Dendritic cell treated with granulocyte-macrophage colony-stimulating factor and Interleukin-4, amounts not matched to agents 40 ng/mL and 50 ng/mL, for 4 days (primary cell): ENCODE measurements at regions not wholly inside any gene's neighbourhood (a gene's known extent, or its start where the extent isn't known, plus 50 kb on each side); places are given as distances from the start of the nearest gene placed in this dataset.

Experiments used
- H3K27ac Mint-ChIP-seq: one replicate; pipeline ENCODE4 v1.8.0; 2022; ENCODE audit warnings: mild to moderate bottlenecking, mixed read lengths
- H3K27me3 Mint-ChIP-seq: one replicate; pipeline ENCODE4 v1.8.0; 2022; ENCODE audit warnings: mild to moderate bottlenecking, mixed read lengths
- H3K36me3 Mint-ChIP-seq: one replicate; pipeline ENCODE4 v1.8.0; 2022; ENCODE audit warnings: low read depth, mixed read lengths
- H3K4me1 Mint-ChIP-seq: one replicate; pipeline ENCODE4 v1.8.0; 2022; ENCODE audit warnings: low read depth, mixed read lengths
- H3K4me3 Mint-ChIP-seq: one replicate; pipeline ENCODE4 v1.8.0; 2022; ENCODE audit warnings: mild to moderate bottlenecking, moderate library complexity, mixed read lengths
- H3K9me3 Mint-ChIP-seq: one replicate; pipeline ENCODE4 v1.8.0; 2022; ENCODE audit warnings: mixed read lengths
- intact Hi-C: fragments of 100-400 bp; cut with micrococcal nuclease; formaldehyde crosslinking; loops from one replicate; pipeline ENCODE4 v1.15.0; 2022

GRCh38 chr11:130814440-130815096 is 101.7 kb downstream of the SNX19 start:
- Mint-ChIP-seq H3K27me3 (no peaks in the 10 kb centered on the region), H3K27ac (no peak overlapping the region), H3K36me3 (no peaks in the 10 kb centered on the region), H3K4me3 (no peak overlapping the region), H3K9me3 (no peaks in the 10 kb centered on the region), H3K4me1 (no peaks in the 10 kb centered on the region)
- intact Hi-C loops = no loop called here

- no peak overlapping the region for H3K27ac Mint-ChIP-seq
- intact Hi-C loops = no loop called here
- no peaks in the 10 kb centered on the region for H3K4me1 Mint-ChIP-seq
- H3K27me3 Mint-ChIP-seq = no peaks in the 10 kb centered on the region
- no peaks in the 10 kb centered on the region for H3K9me3 Mint-ChIP-seq
- no peak overlapping the region for H3K4me3 Mint-ChIP-seq
- H3K36me3 Mint-ChIP-seq = no peaks in the 10 kb centered on the region
Observed at GRCh38 chr11:130815097-130815802, 101.0 kb downstream of the SNX19 start.

GRCh38 chr11:130815956-130816355 is 100.3 kb downstream of the SNX19 start:
- intact Hi-C loops = no loop called here
- Mint-ChIP-seq H3K4me3 (no peak overlapping the region), H3K27ac (no peak overlapping the region), H3K4me1 (no peaks in the 10 kb centered on the region), H3K27me3 (no peaks in the 10 kb centered on the region), H3K9me3 (no peaks in the 10 kb centered on the region), H3K36me3 (no peaks in the 10 kb centered on the region)

DNA sequence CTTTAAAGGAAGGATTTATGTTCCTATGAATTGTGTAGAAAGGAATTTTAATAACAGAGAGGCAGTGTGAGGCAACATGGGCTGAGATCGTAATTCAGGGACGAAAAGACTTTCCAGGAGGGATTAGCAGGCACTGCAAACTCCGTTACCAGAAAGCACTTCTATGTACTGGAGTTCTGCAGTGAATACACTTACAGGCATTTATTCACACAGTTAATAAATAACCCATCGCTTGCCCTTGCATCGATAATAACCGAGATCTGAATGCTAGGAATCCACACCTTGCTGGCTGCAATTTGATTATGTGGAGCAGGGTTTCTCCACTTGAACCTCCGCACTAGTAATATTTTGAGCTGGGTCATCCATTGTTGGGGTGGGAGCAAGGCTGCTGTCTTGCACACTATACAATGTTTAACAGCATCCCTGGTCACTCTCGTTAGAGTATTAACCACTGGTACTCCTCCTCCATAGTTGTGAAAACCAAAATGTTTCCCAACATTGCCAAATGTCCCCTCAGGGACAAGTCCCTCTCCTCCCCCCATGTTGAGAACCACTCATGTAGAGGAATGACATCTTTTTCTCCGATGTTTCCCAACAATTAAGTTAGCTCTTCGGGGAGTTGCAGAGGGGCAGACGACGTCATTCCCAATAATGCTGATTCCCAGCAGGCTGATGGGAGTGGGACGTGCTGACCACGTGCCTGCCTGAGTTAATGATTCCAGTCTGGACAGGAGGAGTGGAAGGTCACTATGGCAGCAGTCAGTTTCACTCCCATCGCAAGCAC is 99.5 kb downstream of the SNX19 start:
- H3K36me3 Mint-ChIP-seq = no peaks in the 10 kb centered on the region
- no peaks in the 10 kb centered on the region for H3K4me1 Mint-ChIP-seq
- H3K27me3 Mint-ChIP-seq = no peaks in the 10 kb centered on the region
- H3K9me3 Mint-ChIP-seq = no peaks in the 10 kb centered on the region
- no peak overlapping the region for H3K4me3 Mint-ChIP-seq
- H3K27ac Mint-ChIP-seq = no peak overlapping the region
- intact Hi-C loops = no loop called here

- Mint-ChIP-seq H3K4me3 (no peak overlapping the region), H3K4me1 (no peaks in the 10 kb centered on the region), H3K36me3 (no peaks in the 10 kb centered on the region), H3K9me3 (no peaks in the 10 kb centered on the region), H3K27me3 (no peaks in the 10 kb centered on the region), H3K27ac (no peak overlapping the region)
- intact Hi-C loops = no loop called here
Observed at GRCh38 chr11:130817330-130817944, 98.8 kb downstream of the SNX19 start.

GRCh38 chr11:130819625-130820024 is 96.7 kb downstream of the SNX19 start:
- no peaks in the 10 kb centered on the region for H3K36me3 Mint-ChIP-seq
- H3K27me3 Mint-ChIP-seq = no peaks in the 10 kb centered on the region
- H3K4me3 Mint-ChIP-seq = no peak overlapping the region
- H3K27ac Mint-ChIP-seq = no peak overlapping the region
- intact Hi-C loops = no loop called here
- H3K9me3 Mint-ChIP-seq = no peaks in the 10 kb centered on the region
- H3K4me1 Mint-ChIP-seq = no peaks in the 10 kb centered on the region
